NCI-H2196 treated with DMSO at 0.1 percent for 48 hours (cell line): ENCODE measurements at regions not wholly inside any gene's neighbourhood (a gene's known extent, or its start where the extent isn't known, plus 50 kb on each side); places are given as distances from the start of the nearest gene placed in this dataset.
"Not testable (repeated sequence)": the region's sequence is repeated elsewhere in the genome, so short reads cannot be mapped to it uniquely, and the experiment has no call there.

Source experiments
- DNase-seq: peaks from one replicate; lab custom pipeline; 2025; ENCODE audit not compliant: unreplicated experiment; lab: John Stamatoyannopoulos, UW

- DNase-seq = no peak
Observed at GRCh38 chr16:9337308-9338032, 246.0 kb downstream of the HAPSTR1 start.

DNA sequence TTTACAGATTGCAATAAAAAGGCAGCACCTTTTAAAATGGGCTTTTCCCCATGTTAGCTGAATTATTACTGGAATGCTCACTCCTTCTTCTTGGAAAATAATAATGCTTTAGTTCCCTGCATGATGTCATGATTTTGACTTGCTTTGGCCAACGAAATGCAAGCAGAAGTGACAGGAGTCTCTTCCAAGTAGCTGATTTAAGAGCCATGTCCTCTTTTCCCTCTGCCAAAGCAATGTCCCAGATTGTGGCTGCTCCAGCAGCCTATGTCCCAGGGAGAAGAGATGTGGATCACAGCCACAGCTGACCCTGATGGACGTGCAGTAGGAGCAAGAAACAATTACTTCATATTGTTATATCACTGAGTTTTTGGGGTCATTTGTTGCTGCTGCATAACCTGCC is 246.6 kb downstream of the HAPSTR1 start:
- no peak for DNase-seq

DNA sequence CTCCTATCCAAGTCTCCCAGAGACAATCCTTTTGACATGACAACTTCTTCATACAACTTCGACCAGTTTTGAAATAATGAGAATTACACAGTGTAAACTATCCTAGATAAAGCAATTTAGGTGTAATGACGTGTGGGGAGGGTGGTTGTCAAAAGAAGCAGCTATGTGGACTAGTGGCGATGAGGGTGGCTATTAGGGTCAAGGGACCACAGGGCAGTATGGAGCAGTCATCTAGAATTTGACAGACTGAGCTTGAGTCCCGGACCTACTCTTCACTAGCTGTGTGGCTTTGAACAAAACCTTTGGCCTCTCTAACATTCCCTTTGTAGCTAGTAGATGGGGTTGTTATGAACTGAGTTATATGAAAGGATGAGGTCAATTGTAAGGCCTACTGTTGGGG is 247.1 kb downstream of the HAPSTR1 start:
- DNase-seq = no peak

DNA sequence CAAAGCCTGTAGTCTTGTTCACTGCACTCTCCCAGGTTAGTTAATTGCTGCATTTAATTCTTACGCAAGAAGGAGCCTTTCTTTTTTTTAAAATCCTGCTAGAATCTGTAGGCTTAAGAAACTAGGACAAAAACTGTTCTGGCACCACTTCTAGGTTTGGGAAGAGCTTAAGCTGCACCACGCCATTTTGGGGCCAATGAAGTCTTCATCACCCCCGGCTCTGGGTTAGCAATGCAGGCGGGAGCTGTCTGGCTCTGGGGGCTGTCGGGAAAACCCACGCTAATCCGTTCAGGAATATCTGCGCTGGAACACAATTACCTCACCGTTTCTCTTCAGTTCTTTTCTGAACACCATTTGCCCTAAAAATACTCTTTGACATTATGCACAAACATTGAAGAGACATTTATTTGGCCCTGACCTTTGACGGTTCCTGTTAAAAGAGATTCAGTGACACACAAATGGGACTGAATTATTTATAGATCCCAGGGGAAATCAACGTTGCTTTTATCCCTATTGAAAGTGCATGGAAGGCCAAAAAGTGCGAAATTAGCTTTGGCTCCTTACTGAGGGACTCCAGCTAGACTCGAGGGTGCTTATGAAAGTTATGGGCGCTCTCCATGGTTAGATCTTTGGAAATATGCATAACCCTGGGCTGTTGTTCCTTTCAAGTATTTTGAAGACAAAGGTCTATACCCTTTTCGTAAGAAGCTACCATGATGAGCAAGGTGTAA is 249.2 kb downstream of the HAPSTR1 start:
- no peak for DNase-seq

DNA sequence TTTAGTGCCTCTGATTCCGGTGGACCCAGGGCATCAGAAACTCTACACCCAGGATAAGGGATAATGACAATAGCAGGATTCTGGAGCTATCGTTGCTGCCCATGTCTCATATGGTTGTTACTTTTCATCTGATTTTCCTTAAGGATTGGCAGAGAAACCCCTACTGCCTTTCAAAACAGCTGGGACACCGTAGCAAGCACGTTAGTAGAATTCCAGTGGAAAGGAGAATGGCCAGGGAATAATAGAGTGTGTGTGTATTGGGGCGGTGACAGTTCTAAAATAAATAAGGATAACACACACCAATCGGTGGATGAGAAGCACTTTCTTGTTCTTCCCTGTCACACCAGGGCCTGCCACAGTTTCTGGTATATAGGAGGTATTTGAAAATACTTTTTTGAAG is 251.8 kb downstream of the HAPSTR1 start:
- no peak for DNase-seq

GRCh38 chr16:9344508-9344907 is 253.1 kb downstream of the HAPSTR1 start:
- no peak for DNase-seq

- no peak for DNase-seq
Observed at GRCh38 chr16:9345046-9345445, 253.6 kb downstream of the HAPSTR1 start.

DNA sequence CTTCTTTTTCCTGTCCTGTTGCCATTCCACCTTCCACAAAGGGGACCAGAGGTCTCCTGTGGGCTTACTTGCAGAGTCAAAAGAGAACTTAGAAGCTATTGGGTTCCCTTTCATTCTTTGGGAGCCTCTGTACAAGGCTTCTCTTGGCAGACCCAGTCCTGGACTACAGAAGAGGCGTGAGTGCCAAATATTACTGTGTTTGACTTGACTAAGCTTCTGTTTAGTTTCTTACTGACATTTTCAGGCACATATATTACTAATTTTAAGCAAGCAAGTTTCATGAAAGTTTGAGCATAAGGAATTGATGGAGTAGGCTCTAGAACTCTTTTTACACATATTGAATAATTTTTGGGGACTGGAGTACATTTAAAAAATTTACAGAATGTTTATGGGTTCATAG is 254.4 kb downstream of the HAPSTR1 start:
- DNase-seq = no peak

DNA sequence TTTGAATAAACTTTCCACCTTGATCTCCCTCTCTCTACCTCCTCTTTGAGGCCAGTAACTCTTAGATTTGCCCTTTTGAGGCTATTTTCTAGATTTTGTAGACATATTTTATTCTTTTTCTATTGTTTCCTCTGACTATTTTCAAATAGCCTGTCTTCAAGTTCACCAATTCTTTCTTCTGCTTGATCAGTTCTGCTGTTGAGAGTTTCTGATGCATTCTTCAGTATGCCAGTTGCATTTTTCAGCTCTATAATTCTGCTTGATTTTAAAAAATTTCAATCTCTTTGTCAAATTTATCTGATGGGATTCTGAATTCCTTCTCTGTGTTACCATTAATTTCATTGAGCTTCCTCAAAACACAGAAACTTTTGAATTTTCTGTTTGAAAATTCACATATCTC is 257.5 kb downstream of the HAPSTR1 start:
- DNase-seq = no peak

DNA sequence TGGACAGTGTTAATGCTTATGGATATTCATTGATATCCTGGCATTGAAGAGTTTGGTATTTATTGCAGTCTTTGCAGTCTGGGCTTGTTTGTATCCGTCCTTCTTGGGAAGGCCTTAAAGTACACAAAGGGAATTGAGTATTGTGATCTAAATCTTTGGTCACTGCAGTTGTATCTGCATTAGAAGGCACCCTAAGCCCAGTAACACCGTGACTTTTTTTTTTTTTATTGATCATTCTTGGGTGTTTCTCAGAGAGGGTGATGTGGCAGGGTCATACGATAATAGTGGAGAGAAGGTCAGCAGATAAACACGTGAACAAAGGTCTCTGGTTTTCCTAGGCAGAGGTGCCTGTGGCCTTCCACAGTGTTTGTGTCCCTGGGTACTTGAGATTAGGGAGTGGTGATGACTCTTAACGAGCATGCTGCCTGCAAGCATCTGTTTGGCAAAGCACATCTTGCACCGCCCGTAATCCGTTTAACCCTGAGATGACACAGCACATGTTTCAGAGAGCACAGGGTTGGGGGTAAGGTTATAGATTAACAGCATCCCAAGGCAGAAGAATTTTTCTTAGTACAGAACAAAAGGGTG is 258.0 kb downstream of the HAPSTR1 start:
- DNase-seq = not testable (repeated sequence)

- not testable (repeated sequence) for DNase-seq
Observed at GRCh38 chr16:9350119-9350799, 258.8 kb downstream of the HAPSTR1 start.

GRCh38 chr16:9351440-9351839 is 260.0 kb downstream of the HAPSTR1 start:
- DNase-seq = no peak

GRCh38 chr16:9351841-9352434 is 260.5 kb downstream of the HAPSTR1 start:
- no peak for DNase-seq

DNA sequence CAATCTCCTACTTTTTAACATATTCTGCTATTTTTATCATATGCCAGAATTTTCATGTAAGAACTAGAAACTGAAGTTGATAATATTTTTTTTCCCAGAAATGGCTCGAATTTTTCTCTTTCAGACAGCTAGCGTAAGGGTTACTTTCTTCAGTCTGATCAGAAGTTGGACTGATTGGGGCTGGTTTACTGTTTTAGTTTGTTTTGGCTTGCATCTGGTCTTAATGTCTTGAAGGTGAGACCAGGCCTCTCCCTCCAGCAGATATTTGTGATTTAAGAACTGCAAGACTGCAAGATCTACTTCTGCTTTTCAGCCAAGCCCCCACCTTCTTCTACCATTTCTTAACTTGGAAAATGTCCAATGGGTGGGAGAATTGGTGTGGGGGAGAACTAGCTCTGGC is 266.4 kb downstream of the HAPSTR1 start:
- no peak for DNase-seq

- DNase-seq = no peak
Observed at GRCh38 chr16:9360075-9360474, 268.6 kb downstream of the HAPSTR1 start.

DNA sequence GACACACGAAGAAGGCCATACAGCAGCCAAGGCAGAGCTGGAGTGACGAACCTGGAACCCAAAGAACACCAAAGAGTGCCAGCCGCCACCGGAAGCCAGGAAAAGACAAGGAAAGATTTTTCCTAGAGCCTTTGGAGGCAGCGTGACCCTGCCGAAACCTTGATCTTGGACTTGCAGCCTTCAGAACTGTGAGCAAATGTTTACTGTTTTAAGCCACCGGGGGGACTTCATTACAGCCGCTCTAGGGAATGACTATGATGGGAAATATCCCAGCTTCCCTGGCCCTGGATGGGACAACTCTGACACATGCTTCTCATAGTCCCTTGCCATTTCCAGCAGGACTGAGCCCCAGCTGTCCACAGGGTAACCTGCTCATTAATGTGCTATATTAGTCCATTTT is 270.6 kb downstream of the HAPSTR1 start:
- no peak for DNase-seq

DNA sequence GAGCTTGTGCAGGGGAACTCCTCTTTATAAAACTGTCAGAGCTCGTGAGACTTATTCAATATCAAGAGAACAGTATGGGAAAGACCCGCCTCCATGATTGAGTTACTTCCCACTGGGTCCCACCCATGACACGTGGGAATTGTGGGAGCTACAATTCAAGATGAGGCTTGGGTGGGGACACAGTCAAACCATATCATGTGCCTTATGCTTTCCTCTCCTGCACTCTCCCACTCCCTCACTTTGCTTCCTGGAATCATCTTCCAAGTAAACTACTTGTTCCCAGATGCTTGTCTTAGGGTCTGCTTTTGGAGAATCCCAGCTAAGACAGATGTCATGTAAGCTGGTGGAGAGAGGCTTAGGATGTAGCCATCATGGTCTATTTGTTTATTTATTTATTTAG is 271.2 kb downstream of the HAPSTR1 start:
- no peak for DNase-seq

DNA sequence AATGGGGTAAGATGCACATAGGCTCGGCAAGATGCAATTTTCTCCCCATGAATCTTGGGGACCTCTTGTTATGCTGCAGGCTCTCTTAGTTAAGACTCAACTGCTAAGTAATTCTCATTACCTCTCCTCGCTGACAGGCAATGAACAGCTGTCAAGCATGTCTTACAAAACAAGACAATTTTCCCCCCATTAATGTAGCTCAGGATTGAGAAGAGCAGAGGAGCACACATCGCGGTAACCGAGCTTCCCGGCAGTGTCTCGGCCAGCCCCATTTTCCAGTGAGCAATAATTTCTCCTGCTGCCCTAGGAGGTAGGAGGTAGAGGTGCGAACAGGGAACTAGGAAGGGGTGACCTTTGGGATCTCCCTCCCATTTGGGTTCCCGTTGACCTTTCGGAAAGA is 272.1 kb downstream of the HAPSTR1 start:
- DNase-seq = no peak

GRCh38 chr16:9364721-9365369 is 273.4 kb downstream of the HAPSTR1 start:
- no peak for DNase-seq

- no peak for DNase-seq
Observed at GRCh38 chr16:9365370-9365728, 273.9 kb downstream of the HAPSTR1 start.
